Fibroblast of lung (primary cell): ENCODE measurements at regions not wholly inside any gene's neighbourhood (a gene's known extent, or its start where the extent isn't known, plus 50 kb on each side); places are given as distances from the start of the nearest gene placed in this dataset.

Source experiments
- EZH2 ChIP-seq: IDR thresholded peaks from 2 replicates; pipeline ENCODE4 v1.5.1; 2012; ENCODE audit warnings: low read length, control low read depth, mild to moderate bottlenecking; ENCODE audit errors: missing control alignments
- TF ChIP-seq, protein P1 (sequence below), 2 donors: IDR thresholded peaks in 1 of 2; conservative IDR thresholded peaks in 1 of 2; 1 replicate in 1 of 2; 2 replicates in 1 of 2; pipeline ENCODE4 v1.5.1; 2011 to 2012; ENCODE audit warnings: low read length in 2 of 2, control low read depth in 1 of 2, inconsistent platforms in 1 of 2, low read depth in 1 of 2, mild to moderate bottlenecking in 1 of 2

DNA sequence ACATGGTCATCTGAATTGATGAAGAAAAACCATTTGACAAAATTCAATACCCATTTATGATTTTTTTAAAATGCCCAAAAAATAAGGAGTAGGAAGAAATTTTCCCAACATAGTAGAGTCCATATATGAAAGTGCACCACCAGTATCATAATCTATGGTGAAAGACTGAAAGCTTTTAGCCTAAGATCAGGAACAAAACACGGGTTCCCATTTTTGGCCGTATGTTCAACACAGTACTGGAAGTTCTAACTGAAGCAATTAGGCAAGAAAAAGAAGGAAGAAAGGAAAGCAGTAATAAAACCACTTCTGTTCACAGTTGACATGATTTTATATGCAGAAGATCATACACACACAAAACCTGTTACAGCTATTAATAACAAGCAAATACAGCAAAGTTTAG, 227.8 kb upstream of the RAB4A start:
- TF ChIP-seq, protein P1, sequence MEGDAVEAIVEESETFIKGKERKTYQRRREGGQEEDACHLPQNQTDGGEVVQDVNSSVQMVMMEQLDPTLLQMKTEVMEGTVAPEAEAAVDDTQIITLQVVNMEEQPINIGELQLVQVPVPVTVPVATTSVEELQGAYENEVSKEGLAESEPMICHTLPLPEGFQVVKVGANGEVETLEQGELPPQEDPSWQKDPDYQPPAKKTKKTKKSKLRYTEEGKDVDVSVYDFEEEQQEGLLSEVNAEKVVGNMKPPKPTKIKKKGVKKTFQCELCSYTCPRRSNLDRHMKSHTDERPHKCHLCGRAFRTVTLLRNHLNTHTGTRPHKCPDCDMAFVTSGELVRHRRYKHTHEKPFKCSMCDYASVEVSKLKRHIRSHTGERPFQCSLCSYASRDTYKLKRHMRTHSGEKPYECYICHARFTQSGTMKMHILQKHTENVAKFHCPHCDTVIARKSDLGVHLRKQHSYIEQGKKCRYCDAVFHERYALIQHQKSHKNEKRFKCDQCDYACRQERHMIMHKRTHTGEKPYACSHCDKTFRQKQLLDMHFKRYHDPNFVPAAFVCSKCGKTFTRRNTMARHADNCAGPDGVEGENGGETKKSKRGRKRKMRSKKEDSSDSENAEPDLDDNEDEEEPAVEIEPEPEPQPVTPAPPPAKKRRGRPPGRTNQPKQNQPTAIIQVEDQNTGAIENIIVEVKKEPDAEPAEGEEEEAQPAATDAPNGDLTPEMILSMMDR (conservative IDR thresholded peaks at IDR 0.05 in 1 of 2, IDR thresholded peaks at IDR 0.05 in 1 of 2; ENCODE audit: low read depth in 1 of 2, low read length in 2 of 2), result no peak
- TF ChIP-seq EZH2, result no peak
